ENCODE measurements at regions not wholly inside any gene's neighbourhood (a gene's known extent, or its start where the extent isn't known, plus 50 kb on each side); places are given as distances from the start of the nearest gene placed in this dataset.

- H3K9me3 ChIP-seq (ENCODE audit: control insufficient read depth, low read depth, low read length) = no peaks in the 10 kb centered on the region
- TF ChIP-seq CTCF (conservative IDR thresholded peaks at IDR 0.05) = no peak
- no peak overlapping the region for H4K91ac ChIP-seq (ENCODE audit: insufficient read length, low read depth, low read length)
- H2AK5ac ChIP-seq (ENCODE audit: insufficient read length, low read length) = no peak overlapping the region
- no peak overlapping the region for H3K27ac ChIP-seq (ENCODE audit: insufficient read length, low read depth, low read length)
- no peak overlapping the region for H3T11ph ChIP-seq (ENCODE audit: low read length)
- H3K4me1 Mint-ChIP-seq = no peaks in the 10 kb centered on the region
- H3K4me2 ChIP-seq (ENCODE audit: insufficient read depth, insufficient read length, low read length) = no peak overlapping the region
- no peak overlapping the region for H3K27ac Mint-ChIP-seq
- no peak overlapping the region for H3K23ac ChIP-seq (ENCODE audit: insufficient read length, low read depth, low read length)
- H3K56ac ChIP-seq (ENCODE audit: insufficient read length, low read depth, low read length) = no peak overlapping the region
- no peak for DNase-seq
- H2AFZ ChIP-seq (ENCODE audit: low read length) = no peak overlapping the region
- H3K27me3 Mint-ChIP-seq (ENCODE audit: low read depth) = no peaks in the 10 kb centered on the region
- H4K5ac ChIP-seq (ENCODE audit: insufficient read length, low read depth, low read length) = no peak overlapping the region
- H2BK20ac ChIP-seq (ENCODE audit: low read depth, low read length, poor library complexity, severe bottlenecking) = no peak overlapping the region
- H3K79me1 ChIP-seq (ENCODE audit: insufficient read depth, low read depth, low read length, poor library complexity, severe bottlenecking) = no peaks in the 10 kb centered on the region
- H4K20me1 ChIP-seq (ENCODE audit: control insufficient read depth, insufficient read depth, insufficient read length) = no peaks in the 10 kb centered on the region
- H3K4me1 ChIP-seq (ENCODE audit: insufficient read depth, low read length) = no peaks in the 10 kb centered on the region
- no peak overlapping the region for H3K14ac ChIP-seq (ENCODE audit: insufficient read depth, low read length)
- H3K18ac ChIP-seq (ENCODE audit: insufficient read length, low read depth, low read length) = no peak overlapping the region
- no peaks in the 10 kb centered on the region for H3K27me3 ChIP-seq (ENCODE audit: insufficient read depth, low read length)
- H2BK5ac ChIP-seq (ENCODE audit: insufficient read length, low read length) = no peak overlapping the region
- no peaks in the 10 kb centered on the region for H3K23me2 ChIP-seq (ENCODE audit: insufficient read length, low read depth, low read length, poor library complexity, severe bottlenecking)
- no peak overlapping the region for H2BK15ac ChIP-seq (ENCODE audit: low read depth, low read length)
- H3K9me3 Mint-ChIP-seq = no peaks in the 10 kb centered on the region
- H2BK12ac ChIP-seq (ENCODE audit: insufficient read length, low read depth, low read length) = no peak overlapping the region
- no peak overlapping the region for H2BK120ac ChIP-seq (ENCODE audit: low read depth, low read length, poor library complexity, severe bottlenecking)
- H3K79me2 ChIP-seq (ENCODE audit: insufficient read depth, low read length) = no peaks in the 10 kb centered on the region
- H3K9ac ChIP-seq (ENCODE audit: extremely low read depth, insufficient read length, low read length) = no peak overlapping the region
- no peak overlapping the region for H3K4me3 Mint-ChIP-seq
- no peaks in the 10 kb centered on the region for H3K36me3 Mint-ChIP-seq (ENCODE audit: insufficient read depth in 1 of 3, low read depth in 3 of 3)
- H3K4ac ChIP-seq (ENCODE audit: low read depth, low read length) = no peak overlapping the region
- no peak overlapping the region for H4K8ac ChIP-seq (replicated peaks; ENCODE audit: insufficient read length, low read depth, low read length)
Measured at GRCh38 chr9:29701971-29702370, 2128.7 kb upstream of the C9orf72 start.

Data from H9 (cell line).